GM12865 (cell line): ENCODE measurements at regions not wholly inside any gene's neighbourhood (a gene's known extent, or its start where the extent isn't known, plus 50 kb on each side); places are given as distances from the start of the nearest gene placed in this dataset.

Experiments
- DNase-seq: peaks from one replicate; pipeline ENCODE4 v3.0.0; 2010; ENCODE audit warnings: low read depth
- H3K4me3 ChIP-seq: 2 replicates; pipeline ENCODE4 v1.5.1; 2011; ENCODE audit warnings: mild to moderate bottlenecking, low read depth, low read length, control low read depth
- CTCF ChIP-seq: IDR thresholded peaks from 2 replicates; pipeline ENCODE4 v1.5.1; 2011; ENCODE audit warnings: low read length, control low read depth, low read depth, inconsistent platforms; ENCODE audit not compliant: insufficient read depth; ENCODE audit errors: missing control alignments

GRCh38 chr2:175872721-175873120 lies 129.3 kb downstream of the LNPK start:
- no peak overlapping the region for H3K4me3 ChIP-seq
- no peak for DNase-seq
- TF ChIP-seq CTCF, result no peak

GRCh38 chr2:175872005-175872348 lies 130.1 kb downstream of the LNPK start:
- TF ChIP-seq CTCF, result no peak
- no peak overlapping the region for H3K4me3 ChIP-seq
- DNase-seq, result no peak

- no peak overlapping the region for H3K4me3 ChIP-seq
- DNase-seq, result no peak
- no peak for TF ChIP-seq CTCF
Measured at GRCh38 chr2:175871331-175872004, 130.6 kb downstream of the LNPK start.

GRCh38 chr2:175865716-175866115 lies 136.4 kb downstream of the LNPK start:
- DNase-seq, result no peak
- TF ChIP-seq CTCF, result no peak
- H3K4me3 ChIP-seq, result no peak overlapping the region

- H3K4me3 ChIP-seq, result no peak overlapping the region
- no peak for DNase-seq
- TF ChIP-seq CTCF, result no peak
Measured at GRCh38 chr2:175864137-175864850, 137.8 kb downstream of the LNPK start.

- no peak for DNase-seq
- TF ChIP-seq CTCF, result no peak
- no peak overlapping the region for H3K4me3 ChIP-seq
Measured at GRCh38 chr2:175861958-175862357, 140.1 kb downstream of the LNPK start.

GRCh38 chr2:175855794-175856453 lies 146.1 kb downstream of the LNPK start:
- TF ChIP-seq CTCF, result no peak
- no peak for DNase-seq
- no peak overlapping the region for H3K4me3 ChIP-seq
